ENCODE measurements at regions not wholly inside any gene's neighbourhood (a gene's known extent, or its start where the extent isn't known, plus 50 kb on each side); places are given as distances from the start of the nearest gene placed in this dataset.

DNA sequence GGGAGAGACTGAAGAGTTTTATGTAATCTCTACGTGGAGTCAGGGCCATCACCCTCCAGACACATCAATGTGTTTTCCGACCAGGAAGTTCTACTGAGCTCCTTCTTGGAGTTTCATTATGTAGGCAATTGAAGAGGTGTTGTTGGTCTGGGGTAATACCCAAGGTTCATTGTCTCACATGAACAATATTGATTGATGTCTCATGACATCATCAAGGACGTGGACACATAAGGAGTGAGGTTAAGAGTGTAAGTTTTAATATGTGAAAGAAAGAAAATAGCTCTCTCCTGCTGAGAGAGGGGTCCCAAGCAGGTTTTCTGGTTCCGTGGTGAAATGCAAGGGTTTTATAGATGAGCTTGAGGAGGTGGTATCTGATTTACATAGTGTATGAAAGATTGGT is 280.7 kb upstream of the MIR17HG start:
- DNase-seq (ENCODE audit: low read depth in 1 of 2, low spot score in 1 of 2), result no peak
- H3K27ac ChIP-seq (replicated peaks), result no peak overlapping the region
- H3K4me3 ChIP-seq (replicated peaks; ENCODE audit: insufficient read depth, low read length), result no peak overlapping the region
- no peaks in the 10 kb centered on the region for H3K27me3 ChIP-seq (ENCODE audit: insufficient read depth, poor library complexity, severe bottlenecking)
- no peak for TF ChIP-seq SPI1 (IDR thresholded peaks at IDR 0.05; ENCODE audit: borderline replicate concordance, low read depth)
- TF ChIP-seq, protein P1, sequence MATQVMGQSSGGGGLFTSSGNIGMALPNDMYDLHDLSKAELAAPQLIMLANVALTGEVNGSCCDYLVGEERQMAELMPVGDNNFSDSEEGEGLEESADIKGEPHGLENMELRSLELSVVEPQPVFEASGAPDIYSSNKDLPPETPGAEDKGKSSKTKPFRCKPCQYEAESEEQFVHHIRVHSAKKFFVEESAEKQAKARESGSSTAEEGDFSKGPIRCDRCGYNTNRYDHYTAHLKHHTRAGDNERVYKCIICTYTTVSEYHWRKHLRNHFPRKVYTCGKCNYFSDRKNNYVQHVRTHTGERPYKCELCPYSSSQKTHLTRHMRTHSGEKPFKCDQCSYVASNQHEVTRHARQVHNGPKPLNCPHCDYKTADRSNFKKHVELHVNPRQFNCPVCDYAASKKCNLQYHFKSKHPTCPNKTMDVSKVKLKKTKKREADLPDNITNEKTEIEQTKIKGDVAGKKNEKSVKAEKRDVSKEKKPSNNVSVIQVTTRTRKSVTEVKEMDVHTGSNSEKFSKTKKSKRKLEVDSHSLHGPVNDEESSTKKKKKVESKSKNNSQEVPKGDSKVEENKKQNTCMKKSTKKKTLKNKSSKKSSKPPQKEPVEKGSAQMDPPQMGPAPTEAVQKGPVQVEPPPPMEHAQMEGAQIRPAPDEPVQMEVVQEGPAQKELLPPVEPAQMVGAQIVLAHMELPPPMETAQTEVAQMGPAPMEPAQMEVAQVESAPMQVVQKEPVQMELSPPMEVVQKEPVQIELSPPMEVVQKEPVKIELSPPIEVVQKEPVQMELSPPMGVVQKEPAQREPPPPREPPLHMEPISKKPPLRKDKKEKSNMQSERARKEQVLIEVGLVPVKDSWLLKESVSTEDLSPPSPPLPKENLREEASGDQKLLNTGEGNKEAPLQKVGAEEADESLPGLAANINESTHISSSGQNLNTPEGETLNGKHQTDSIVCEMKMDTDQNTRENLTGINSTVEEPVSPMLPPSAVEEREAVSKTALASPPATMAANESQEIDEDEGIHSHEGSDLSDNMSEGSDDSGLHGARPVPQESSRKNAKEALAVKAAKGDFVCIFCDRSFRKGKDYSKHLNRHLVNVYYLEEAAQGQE (IDR thresholded peaks at IDR 0.05; ENCODE audit: insufficient replicate concordance, low read depth), result no peak
- TF ChIP-seq POLR2AphosphoS5 (IDR thresholded peaks at IDR 0.05; ENCODE audit: low read depth), result no peak
- no peak for TF ChIP-seq CTCF (IDR thresholded peaks at IDR 0.05; ENCODE audit: insufficient read depth, low read length)
- TF ChIP-seq GABPA (IDR thresholded peaks at IDR 0.05; ENCODE audit: low read depth), result no peak

GRCh38 chr13:91072486-91072885 is 275.0 kb upstream of the MIR17HG start:
- TF ChIP-seq GABPA (IDR thresholded peaks at IDR 0.05; ENCODE audit: low read depth) (no peak), SPI1 (IDR thresholded peaks at IDR 0.05; ENCODE audit: borderline replicate concordance, low read depth) (no peak), CTCF (IDR thresholded peaks at IDR 0.05; ENCODE audit: insufficient read depth, low read length) (no peak), POLR2AphosphoS5 (IDR thresholded peaks at IDR 0.05; ENCODE audit: low read depth) (no peak)
- TF ChIP-seq, protein P1 (IDR thresholded peaks at IDR 0.05; ENCODE audit: insufficient replicate concordance, low read depth), result no peak
- H3K27ac ChIP-seq (replicated peaks), result no peak overlapping the region
- H3K4me3 ChIP-seq (replicated peaks; ENCODE audit: insufficient read depth, low read length), result no peak overlapping the region
- peak in 1 of 2 experiments; percentile 19 for DNase-seq (ENCODE audit: low read depth in 1 of 2, low spot score in 1 of 2)
- no peaks in the 10 kb centered on the region for H3K27me3 ChIP-seq (ENCODE audit: insufficient read depth, poor library complexity, severe bottlenecking)

DNA sequence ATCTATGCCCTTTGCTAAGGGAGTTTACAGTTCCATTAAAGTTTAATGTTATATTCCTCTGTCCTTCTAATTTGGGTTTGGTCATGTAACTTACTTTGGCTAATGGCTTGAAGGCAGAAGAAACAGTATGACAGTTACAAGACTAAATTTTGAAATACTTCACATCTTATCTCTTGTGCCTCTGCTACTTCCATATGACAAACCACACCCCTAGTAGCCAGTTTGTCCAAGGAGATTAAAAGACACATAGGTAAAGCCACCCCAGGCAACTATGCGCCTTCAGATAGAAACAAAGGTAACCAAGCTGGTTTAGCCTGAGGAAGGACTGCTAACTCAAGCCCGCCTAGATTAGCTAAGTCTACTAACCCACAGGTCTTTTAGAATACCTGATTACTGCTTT is 273.4 kb upstream of the MIR17HG start:
- H3K27me3 ChIP-seq (ENCODE audit: insufficient read depth, poor library complexity, severe bottlenecking), result no peaks in the 10 kb centered on the region
- no peak overlapping the region for H3K4me3 ChIP-seq (replicated peaks; ENCODE audit: insufficient read depth, low read length)
- TF ChIP-seq CTCF (IDR thresholded peaks at IDR 0.05; ENCODE audit: insufficient read depth, low read length) (no peak), SPI1 (IDR thresholded peaks at IDR 0.05; ENCODE audit: borderline replicate concordance, low read depth) (no peak), POLR2AphosphoS5 (IDR thresholded peaks at IDR 0.05; ENCODE audit: low read depth) (no peak), GABPA (IDR thresholded peaks at IDR 0.05; ENCODE audit: low read depth) (no peak)
- TF ChIP-seq, protein P1 (IDR thresholded peaks at IDR 0.05; ENCODE audit: insufficient replicate concordance, low read depth), result no peak
- no peak overlapping the region for H3K27ac ChIP-seq (replicated peaks)
- DNase-seq (ENCODE audit: low read depth in 1 of 2, low spot score in 1 of 2), result no peak
